Upper lobe of left lung (tissue), 6 donors: ENCODE measurements at regions not wholly inside any gene's neighbourhood (a gene's known extent, or its start where the extent isn't known, plus 50 kb on each side); places are given as distances from the start of the nearest gene placed in this dataset.

Experiments used
- ATAC-seq, 2 donors: fragments of 200-7000 bp; cut with Tn5 transposase; one replicate each; pipeline ENCODE4 v1.9.1; 2022; ENCODE audit warnings: mild to moderate bottlenecking in 2 of 2, moderate library complexity in 2 of 2; ENCODE audit not compliant: low FRiP score in 2 of 2
- DNase-seq, 2 donors: peaks; one replicate each; pipeline ENCODE4 v3.0.0-alpha.2; 2019 to 2020
- H3K27ac ChIP-seq, 4 donors: fragments of 200-600 bp; sonication (generic); one replicate each; pipeline ENCODE4 v1.5.1; 2016 to 2019
- H3K27me3 ChIP-seq, 4 donors: fragments of 200-600 bp; sonication (generic); one replicate each; pipeline ENCODE4 v1.5.1; 2017 to 2019
- H3K36me3 ChIP-seq, 4 donors: fragments of 200-600 bp; sonication (generic); one replicate each; pipeline ENCODE4 v1.5.1; 2016 to 2019
- H3K4me1 ChIP-seq, 4 donors: fragments of 200-600 bp; sonication (generic); one replicate each; pipeline ENCODE4 v1.5.1; 2018 to 2019
- H3K4me3 ChIP-seq, 4 donors: fragments of 200-600 bp; sonication (generic); one replicate each; pipeline ENCODE4 v1.5.1; 2017 to 2019; ENCODE audit warnings: mild to moderate bottlenecking in 2 of 4, moderate library complexity in 1 of 4
- H3K9me3 ChIP-seq, 4 donors: fragments of 200-600 bp; sonication (generic); one replicate each; pipeline ENCODE4 v1.5.1; 2018 to 2019
- CTCF ChIP-seq, 6 experiments: fragments of 450-650 bp in 4 of 6; fragments of 200-600 bp in 2 of 6; sonication (generic) in 2 of 6; IDR thresholded peaks; one replicate each; pipeline ENCODE4 v1.5.1; 2016 to 2019; ENCODE audit warnings: antibody characterized with exemption in 6 of 6
- EP300 ChIP-seq, 4 donors: sonication (generic); formaldehyde crosslinking; IDR thresholded peaks; one replicate each; pipeline ENCODE4 v1.5.1; 2017; ENCODE audit warnings: antibody characterized with exemption in 4 of 4, control low read depth in 2 of 4
- POLR2A ChIP-seq, 4 donors: fragments of 450-650 bp; IDR thresholded peaks; one replicate each; pipeline ENCODE4 v1.5.1; 2016 to 2017; ENCODE audit warnings: antibody characterized with exemption in 4 of 4, mild to moderate bottlenecking in 2 of 4
- POLR2AphosphoS5 ChIP-seq, 2 donors: sonication (generic); formaldehyde crosslinking; IDR thresholded peaks; one replicate each; pipeline ENCODE4 v1.5.1; 2017; ENCODE audit warnings: antibody characterized with exemption in 2 of 2
- WGBS, 2 donors: methylation state at CpG; one replicate each; pipeline ENCODE4 v1.1.5; 2017 to 2018; 5-methylcytosine and 5-hydroxymethylcytosine counted together
- donor health status: DM: no; HTN: no; CAD: no; lungs with moderate emphysema.
- donor health status: DM: no; HTN: yes; CAD: no; lungs with severe emphysema.

DNA sequence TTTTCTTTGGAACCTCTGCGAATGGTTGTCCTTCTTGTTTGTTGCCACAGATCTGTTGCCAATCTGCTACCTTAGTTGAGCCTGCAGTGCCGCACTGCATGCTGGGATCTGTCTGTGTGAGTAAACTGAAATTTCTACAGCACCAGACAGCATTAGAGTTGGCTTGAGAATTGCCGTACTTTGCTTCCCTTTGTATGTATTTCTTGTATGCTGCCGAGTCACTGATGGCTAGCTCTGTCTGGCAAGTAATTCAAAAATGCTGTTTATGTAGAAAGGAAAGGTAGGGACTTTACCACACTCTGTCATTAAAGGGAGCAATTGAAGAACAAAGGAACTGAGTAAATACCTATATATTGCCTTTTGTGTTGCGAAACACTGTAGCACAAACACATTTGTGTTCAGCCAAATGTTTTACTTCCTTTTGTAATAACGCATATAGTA is 857.4 kb downstream of the USP25 start:
- ATAC-seq (peak; percentile 51 to 73), DNase-seq (peak in 1 of 2 donors; percentile 71)

GRCh38 chr21:16587681-16588375 is 858.0 kb downstream of the USP25 start:
- no peaks in the 10 kb centered on the region for H3K27me3 ChIP-seq
- no peaks in the 10 kb centered on the region for H3K9me3 ChIP-seq
- H3K4me3 ChIP-seq, result peak overlapping the region in 3 of 4 donors; percentile 26 to 30 (median 26)
- 47 to 54% methylated on average over 7 of the region's 7 CpGs for WGBS, 2 donors
- no peaks in the 10 kb centered on the region for H3K36me3 ChIP-seq
- H3K4me1 ChIP-seq, result peaks cover 0 to 5% (median 0%) of the 10 kb centered on the region in 4 donors
- peak overlapping the region; percentile 20 to 63 (median 26) for H3K27ac ChIP-seq
- DNase-seq (no peak), ATAC-seq (peak in 1 of 2 donors; percentile 66)
- TF ChIP-seq CTCF (IDR thresholded peaks at IDR 0.05) (no peak), EP300 (IDR thresholded peaks at IDR 0.05) (no peak), POLR2AphosphoS5 (IDR thresholded peaks at IDR 0.05) (no peak)

More for the DNA sequence above, 857.4 kb downstream of the USP25 start:
- H3K9me3 ChIP-seq, result no peaks in the 10 kb centered on the region
- TF ChIP-seq POLR2AphosphoS5 (IDR thresholded peaks at IDR 0.05) (no peak), EP300 (IDR thresholded peaks at IDR 0.05) (no peak), POLR2A (IDR thresholded peaks at IDR 0.05) (no peak)
- no peaks in the 10 kb centered on the region for H3K27me3 ChIP-seq
- peak overlapping the region in 2 of 4 donors; percentile 26 to 30 for H3K4me3 ChIP-seq
- H3K27ac ChIP-seq, result peak overlapping the region; percentile 20 to 37 (median 26)
- H3K4me1 ChIP-seq, result peaks cover 0 to 5% (median 0%) of the 10 kb centered on the region in 4 donors
- no peaks in the 10 kb centered on the region for H3K36me3 ChIP-seq
- 38 to 40% methylated on average over 6 of the region's 6 CpGs for WGBS, 2 donors

- Histone ChIP-seq H3K9me3 (no peaks in the 10 kb centered on the region), H3K27me3 (no peaks in the 10 kb centered on the region), H3K27ac (peak overlapping the region in 3 of 4 donors; percentile 20 to 63 (median 31)), H3K4me1 (peaks cover 0 to 5% (median 0%) of the 10 kb centered on the region in 4 donors), H3K36me3 (no peaks in the 10 kb centered on the region), H3K4me3 (peak overlapping the region in 3 of 4 donors; percentile 26 to 30 (median 26))
- TF ChIP-seq CTCF (IDR thresholded peaks at IDR 0.05) (no peak), POLR2AphosphoS5 (IDR thresholded peaks at IDR 0.05) (peak in 1 of 2 donors; percentile 62)
- ATAC-seq (peak; percentile 75 to 85), DNase-seq (peak; percentile 29 to 55)
- WGBS, 2 donors, result 52 to 67% methylated on average over 18 of the region's 18 CpGs
Observed at GRCh38 chr21:16588433-16588860, 858.7 kb downstream of the USP25 start.

DNA sequence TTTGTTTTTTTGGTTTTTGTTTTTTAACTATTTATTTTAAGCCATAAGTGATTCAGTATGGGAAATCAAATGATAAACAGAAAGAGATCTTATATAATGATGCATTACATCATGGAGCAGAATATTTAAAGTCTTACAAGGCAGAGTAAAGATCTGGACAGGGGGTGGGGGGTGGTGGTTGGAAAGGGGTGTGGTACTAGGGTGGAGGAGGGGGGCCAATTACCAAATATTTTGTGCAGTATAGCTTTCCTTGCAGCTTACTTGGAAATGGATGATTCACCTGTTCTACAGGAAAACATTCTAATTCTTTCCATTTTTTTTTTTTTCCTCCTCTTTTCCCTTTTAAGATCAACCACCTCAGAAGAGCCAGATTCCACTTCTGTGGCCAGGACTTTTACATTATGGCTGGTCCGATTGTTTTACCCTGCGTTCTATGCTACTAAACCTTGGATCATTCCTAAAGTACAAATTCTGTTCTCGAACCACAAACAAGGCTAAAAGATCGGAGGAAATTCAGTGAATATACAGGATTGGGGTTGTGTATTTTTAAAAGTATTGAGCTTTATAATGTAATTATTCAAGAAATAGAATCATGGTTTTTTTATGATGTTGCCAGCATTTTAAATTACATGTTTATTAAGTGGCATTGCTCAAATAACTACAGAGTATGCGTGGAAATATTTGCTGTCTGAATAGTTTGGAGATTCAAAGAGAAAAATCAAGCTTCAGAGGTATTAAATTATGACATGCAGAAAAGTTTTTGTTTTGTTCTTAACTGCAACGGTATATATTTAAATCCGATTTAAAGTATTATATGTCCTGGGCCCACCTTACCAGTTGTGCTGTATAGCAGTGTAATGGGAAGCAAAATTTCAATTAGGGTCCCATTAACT is 859.5 kb downstream of the USP25 start:
- H3K36me3 ChIP-seq, result no peaks in the 10 kb centered on the region
- no peak for DNase-seq
- peaks cover 0 to 5% (median 0%) of the 10 kb centered on the region in 4 donors for H3K4me1 ChIP-seq
- no peaks in the 10 kb centered on the region for H3K9me3 ChIP-seq
- H3K27ac ChIP-seq, result no peak overlapping the region
- TF ChIP-seq CTCF (IDR thresholded peaks at IDR 0.05), result no peak
- TF ChIP-seq POLR2AphosphoS5 (IDR thresholded peaks at IDR 0.05), result no peak
- TF ChIP-seq POLR2A (IDR thresholded peaks at IDR 0.05), result no peak
- no peak for TF ChIP-seq EP300 (IDR thresholded peaks at IDR 0.05)
- H3K4me3 ChIP-seq, result no peak overlapping the region
- H3K27me3 ChIP-seq, result no peaks in the 10 kb centered on the region
- ATAC-seq, result no peak
- 91 to 92% methylated on average over 7 of the region's 7 CpGs for WGBS, 2 donors

- H3K36me3 ChIP-seq, result no peaks in the 10 kb centered on the region
- TF ChIP-seq CTCF (IDR thresholded peaks at IDR 0.05) (no peak), EP300 (IDR thresholded peaks at IDR 0.05) (no peak), POLR2AphosphoS5 (IDR thresholded peaks at IDR 0.05) (no peak), POLR2A (IDR thresholded peaks at IDR 0.05) (no peak)
- DNase-seq (no peak), ATAC-seq (no peak)
- no peaks in the 10 kb centered on the region for H3K27me3 ChIP-seq
- H3K27ac ChIP-seq, result no peak overlapping the region
- no peak overlapping the region for H3K4me3 ChIP-seq
- peaks cover 0 to 5% (median 0%) of the 10 kb centered on the region in 4 donors for H3K4me1 ChIP-seq
- WGBS, 2 donors, result 87 to 89% methylated on average over 5 of the region's 5 CpGs
- no peaks in the 10 kb centered on the region for H3K9me3 ChIP-seq
Observed at GRCh38 chr21:16590186-16590585, 860.4 kb downstream of the USP25 start.
